ENCODE measurements at regions not wholly inside any gene's neighbourhood (a gene's known extent, or its start where the extent isn't known, plus 50 kb on each side); places are given as distances from the start of the nearest gene placed in this dataset.

GRCh38 chr15:35769656-35770055 is 223.7 kb upstream of the DPH6 start:
- DNase-seq (ENCODE audit: low read depth in 3 of 3): no peak

- DNase-seq (ENCODE audit: low read depth in 3 of 3): no peak
Observed at GRCh38 chr15:35771746-35772442, 225.9 kb upstream of the DPH6 start.

GRCh38 chr15:35774653-35775052 is 228.7 kb upstream of the DPH6 start:
- no peak for DNase-seq (ENCODE audit: low read depth in 3 of 3)

- no peak for DNase-seq (ENCODE audit: low read depth in 3 of 3)
Observed at GRCh38 chr15:35775471-35775870, 229.5 kb upstream of the DPH6 start.

GRCh38 chr15:35777061-35777460 is 231.1 kb upstream of the DPH6 start:
- no peak for DNase-seq (ENCODE audit: low read depth in 3 of 3)

- no peak for DNase-seq (ENCODE audit: low read depth in 3 of 3)
Observed at GRCh38 chr15:35783203-35783602, 237.2 kb upstream of the DPH6 start.

- DNase-seq (ENCODE audit: low read depth in 3 of 3): no peak
Observed at GRCh38 chr15:35784745-35785144, 238.8 kb upstream of the DPH6 start.

- DNase-seq (ENCODE audit: low read depth in 3 of 3): no peak
Observed at GRCh38 chr15:35810007-35810406, 264.0 kb upstream of the DPH6 start.

GRCh38 chr15:35813573-35813972 is 267.6 kb upstream of the DPH6 start:
- no peak for DNase-seq (ENCODE audit: low read depth in 3 of 3)

- no peak for DNase-seq (ENCODE audit: low read depth in 3 of 3)
Observed at GRCh38 chr15:35818846-35819245, 272.9 kb upstream of the DPH6 start.

- no peak for DNase-seq (ENCODE audit: low read depth in 3 of 3)
Observed at GRCh38 chr15:35822153-35822552, 276.2 kb upstream of the DPH6 start.

- no peak for DNase-seq (ENCODE audit: low read depth in 3 of 3)
Observed at GRCh38 chr15:35827141-35827540, 281.2 kb upstream of the DPH6 start.

GRCh38 chr15:35827911-35828310 is 281.9 kb upstream of the DPH6 start:
- DNase-seq (ENCODE audit: low read depth in 3 of 3): no peak

GRCh38 chr15:35833581-35833980 is 287.6 kb upstream of the DPH6 start:
- no peak for DNase-seq (ENCODE audit: low read depth in 3 of 3)

- DNase-seq (ENCODE audit: low read depth in 3 of 3): no peak
Observed at GRCh38 chr15:35834216-35834830, 288.4 kb upstream of the DPH6 start.

- no peak for DNase-seq (ENCODE audit: low read depth in 3 of 3)
Observed at GRCh38 chr15:35834866-35835265, 288.9 kb upstream of the DPH6 start.

- no peak for DNase-seq (ENCODE audit: low read depth in 3 of 3)
Observed at GRCh38 chr15:35838424-35839111, 292.6 kb upstream of the DPH6 start.

- DNase-seq (ENCODE audit: low read depth in 3 of 3): no peak
Observed at GRCh38 chr15:35842631-35843030, 296.7 kb upstream of the DPH6 start.

GRCh38 chr15:35843498-35843897 is 297.5 kb upstream of the DPH6 start:
- DNase-seq (ENCODE audit: low read depth in 3 of 3): no peak

GRCh38 chr15:35850284-35850683 is 304.3 kb upstream of the DPH6 start:
- no peak for DNase-seq (ENCODE audit: low read depth in 3 of 3)

GRCh38 chr15:35851491-35851890 is 305.5 kb upstream of the DPH6 start:
- no peak for DNase-seq (ENCODE audit: low read depth in 3 of 3)

- DNase-seq (ENCODE audit: low read depth in 3 of 3): no peak
Observed at GRCh38 chr15:35852818-35853624, 307.1 kb upstream of the DPH6 start.

Measured in stimulated activated CD4-positive, alpha-beta T cell treated with anti-CD3 and anti-CD28 coated beads, TNF-alpha, amount 100 ng/mL, for 24 hours (primary cell).